ENCODE measurements at regions not wholly inside any gene's neighbourhood (a gene's known extent, or its start where the extent isn't known, plus 50 kb on each side); places are given as distances from the start of the nearest gene placed in this dataset.

GRCh38 chr15:95580121-95580520, 750.4 kb upstream of the NR2F2 start:
- no peaks in the 10 kb centered on the region for H4K20me1 ChIP-seq (ENCODE audit: insufficient read depth, low read length)
- BruUV-seq (replicated peaks): no TSS peak
- no peaks in the 10 kb centered on the region for H3K27me3 ChIP-seq (ENCODE audit: control insufficient read depth in 1 of 2, insufficient read depth in 2 of 2, low read length in 2 of 2)
- FAIRE-seq (no peak), ATAC-seq (no peak), DNase-seq (ENCODE audit: low spot score) (no peak)
- CTCF ChIA-PET (ENCODE audit: low intra/inter-chr PET ratio, low total read pairs): no interaction called here
- no peaks in the 10 kb centered on the region for H3K36me3 ChIP-seq (replicated peaks in 1 of 2; ENCODE audit: control insufficient read depth in 1 of 2, insufficient read depth in 2 of 2, low read length in 2 of 2)
- POLR2A ChIA-PET: no interaction called here
- no peak overlapping the region for H2AFZ ChIP-seq (ENCODE audit: low read length)
- no peaks in the 10 kb centered on the region for H3K4me1 ChIP-seq (ENCODE audit: insufficient read depth, low read length)
- no peak for TF ChIP-seq NFATC3 (CRISPR knock-in tag; IDR thresholded peaks at IDR 0.05)
- TF ChIP-seq, protein P1, sequence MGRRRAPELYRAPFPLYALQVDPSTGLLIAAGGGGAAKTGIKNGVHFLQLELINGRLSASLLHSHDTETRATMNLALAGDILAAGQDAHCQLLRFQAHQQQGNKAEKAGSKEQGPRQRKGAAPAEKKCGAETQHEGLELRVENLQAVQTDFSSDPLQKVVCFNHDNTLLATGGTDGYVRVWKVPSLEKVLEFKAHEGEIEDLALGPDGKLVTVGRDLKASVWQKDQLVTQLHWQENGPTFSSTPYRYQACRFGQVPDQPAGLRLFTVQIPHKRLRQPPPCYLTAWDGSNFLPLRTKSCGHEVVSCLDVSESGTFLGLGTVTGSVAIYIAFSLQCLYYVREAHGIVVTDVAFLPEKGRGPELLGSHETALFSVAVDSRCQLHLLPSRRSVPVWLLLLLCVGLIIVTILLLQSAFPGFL (CRISPR knock-in tag; IDR thresholded peaks at IDR 0.05): no peak
- TF ChIP-seq PAF1 (CRISPR knock-in tag; IDR thresholded peaks at IDR 0.05): no peak
- no peak overlapping the region for H3K4me2 ChIP-seq (ENCODE audit: low read depth, low read length)
- no peak overlapping the region for H3K4me3 ChIP-seq (replicated peaks in 1 of 3; ENCODE audit: insufficient read depth in 1 of 3, low read depth in 2 of 3, low read length in 3 of 3)
- 16% methylated on average over 3 of the region's 3 CpGs for WGBS (ENCODE audit: low lambda C conversion rate)
- H3K27ac ChIP-seq (ENCODE audit: extremely low read length, insufficient read depth, low read length): no peak overlapping the region
- intact Hi-C loops (cut with micrococcal nuclease; ENCODE audit: unreplicated experiment) (no loop called here), in situ Hi-C loops (cut with HindIII; ENCODE audit: extremely low pct_ligation_motif_present, low pct_unique_long_range_greater_than_20kb) (no loop called here)
- H3K9ac ChIP-seq (ENCODE audit: insufficient read depth, low read depth, low read length): no peak overlapping the region
- no peaks in the 10 kb centered on the region for H3K79me2 ChIP-seq (ENCODE audit: insufficient read depth, low read length)
- H3K9me3 ChIP-seq (ENCODE audit: low read length): peaks cover 94% of the 10 kb centered on the region

- ChIA-PET CTCF (ENCODE audit: low intra/inter-chr PET ratio, low total read pairs) (no interaction called here), POLR2A (no interaction called here)
- no peaks in the 10 kb centered on the region for H3K36me3 ChIP-seq (replicated peaks in 1 of 2; ENCODE audit: control insufficient read depth in 1 of 2, insufficient read depth in 2 of 2, low read length in 2 of 2)
- intact Hi-C loops (cut with micrococcal nuclease; ENCODE audit: unreplicated experiment) (no loop called here), in situ Hi-C loops (cut with HindIII; ENCODE audit: extremely low pct_ligation_motif_present, low pct_unique_long_range_greater_than_20kb) (no loop called here)
- no TSS peak for BruUV-seq (replicated peaks)
- H3K27me3 ChIP-seq (ENCODE audit: control insufficient read depth in 1 of 2, insufficient read depth in 2 of 2, low read length in 2 of 2): no peaks in the 10 kb centered on the region
- no peak overlapping the region for H3K9ac ChIP-seq (ENCODE audit: insufficient read depth, low read depth, low read length)
- FAIRE-seq: no peak
- no peak overlapping the region for H3K4me3 ChIP-seq (replicated peaks in 1 of 3; ENCODE audit: insufficient read depth in 1 of 3, low read depth in 2 of 3, low read length in 3 of 3)
- H3K79me2 ChIP-seq (ENCODE audit: insufficient read depth, low read length): no peaks in the 10 kb centered on the region
- 44% methylated on average over 13 of the region's 13 CpGs for WGBS (ENCODE audit: low lambda C conversion rate)
- no peak for TF ChIP-seq ZNF503 (CRISPR knock-in tag; IDR thresholded peaks at IDR 0.05)
- TF ChIP-seq ZNF883 (CRISPR knock-in tag; IDR thresholded peaks at IDR 0.05; ENCODE audit: not compliant biosample characterization): no peak
- no peak for TF ChIP-seq ZNF20 (CRISPR knock-in tag; IDR thresholded peaks at IDR 0.05)
- TF ChIP-seq GTF3A (CRISPR knock-in tag; conservative IDR thresholded peaks at IDR 0.05): no peak
- TF ChIP-seq YEATS4 (CRISPR knock-in tag; IDR thresholded peaks at IDR 0.05; ENCODE audit: borderline replicate concordance): no peak
- no peak for TF ChIP-seq ZNF264 (CRISPR knock-in tag; IDR thresholded peaks at IDR 0.05)
- TF ChIP-seq ZNF768 (CRISPR knock-in tag; IDR thresholded peaks at IDR 0.05): no peak
- no peak overlapping the region for H3K27ac ChIP-seq (ENCODE audit: extremely low read length, insufficient read depth, low read length)
- H3K9me3 ChIP-seq (ENCODE audit: low read length): peaks cover 94% of the 10 kb centered on the region
- H4K20me1 ChIP-seq (ENCODE audit: insufficient read depth, low read length): no peaks in the 10 kb centered on the region
- no peak for ATAC-seq
- H2AFZ ChIP-seq (ENCODE audit: low read length): no peak overlapping the region
- no peak for DNase-seq (ENCODE audit: low spot score)
- H3K4me2 ChIP-seq (ENCODE audit: low read depth, low read length): no peak overlapping the region
- H3K4me1 ChIP-seq (ENCODE audit: insufficient read depth, low read length): no peaks in the 10 kb centered on the region
Observed at GRCh38 chr15:95581595-95581994, 748.9 kb upstream of the NR2F2 start.
